D721Med (cell line): ENCODE measurements at regions not wholly inside any gene's neighbourhood (a gene's known extent, or its start where the extent isn't known, plus 50 kb on each side); places are given as distances from the start of the nearest gene placed in this dataset.

ENCODE experiments used
- DNase-seq: peaks from one replicate; pipeline ENCODE4 v3.0.0; 2011; ENCODE audit warnings: low spot score; ENCODE audit not compliant: insufficient read length
- FAIRE-seq: peaks from 2 replicates; lab custom pipeline; 2011; peaks lifted over from hg19 to GRCh38; lab: Jason Lieb, UNC
- CTCF ChIP-seq: IDR thresholded peaks from 2 replicates; pipeline ENCODE4 v1.5.1; 2012; ENCODE audit warnings: mild to moderate bottlenecking, control low read depth; ENCODE audit not compliant: insufficient read depth; ENCODE audit errors: missing control alignments

GRCh38 chr9:90307891-90308290 lies 334.7 kb downstream of the DIRAS2 start:
- no peak for TF ChIP-seq CTCF
- DNase-seq, result no peak
- FAIRE-seq, result no peak

GRCh38 chr9:90308691-90309090 lies 333.9 kb downstream of the DIRAS2 start:
- FAIRE-seq (no peak), DNase-seq (no peak)
- TF ChIP-seq CTCF, result no peak

- no peak for DNase-seq
- no peak for FAIRE-seq
- TF ChIP-seq CTCF, result no peak
These were observed 332.7 kb downstream of the DIRAS2 start for GRCh38 chr9:90309809-90310520.

- no peak for TF ChIP-seq CTCF
- DNase-seq (no peak), FAIRE-seq (no peak)
These were observed 332.1 kb downstream of the DIRAS2 start for GRCh38 chr9:90310521-90310876.

GRCh38 chr9:90311811-90312210 lies 330.8 kb downstream of the DIRAS2 start:
- DNase-seq (no peak), FAIRE-seq (no peak)
- TF ChIP-seq CTCF, result no peak

GRCh38 chr9:90322296-90322695 lies 320.3 kb downstream of the DIRAS2 start:
- TF ChIP-seq CTCF, result no peak
- DNase-seq, result no peak
- no peak for FAIRE-seq

- no peak for TF ChIP-seq CTCF
- peak; percentile 38 for FAIRE-seq
- no peak for DNase-seq
These were observed 316.5 kb downstream of the DIRAS2 start for GRCh38 chr9:90325913-90326653.
